Lower leg skin (tissue), 3 donors: ENCODE measurements at regions not wholly inside any gene's neighbourhood (a gene's known extent, or its start where the extent isn't known, plus 50 kb on each side); places are given as distances from the start of the nearest gene placed in this dataset.

Source experiments
- CTCF ChIP-seq, 3 donors: fragments of 450-650 bp; IDR thresholded peaks; one replicate each; pipeline ENCODE4 v1.5.1; 2016; ENCODE audit warnings: antibody characterized with exemption in 3 of 3, mild to moderate bottlenecking in 3 of 3, moderate library complexity in 2 of 3
- POLR2A ChIP-seq, 2 donors: fragments of 450-650 bp; IDR thresholded peaks; one replicate each; pipeline ENCODE4 v1.6.1; 2016 to 2017; ENCODE audit warnings: antibody characterized with exemption in 2 of 2, mild to moderate bottlenecking in 1 of 2, moderate library complexity in 1 of 2

- no peak for TF ChIP-seq POLR2A (IDR thresholded peaks at IDR 0.05)
- TF ChIP-seq CTCF (IDR thresholded peaks at IDR 0.05): no peak
These were observed 111.9 kb upstream of the SEC14L1 start for GRCh38 chr17:77028900-77029299.
